ENCODE measurements at regions not wholly inside any gene's neighbourhood (a gene's known extent, or its start where the extent isn't known, plus 50 kb on each side); places are given as distances from the start of the nearest gene placed in this dataset.

DNA sequence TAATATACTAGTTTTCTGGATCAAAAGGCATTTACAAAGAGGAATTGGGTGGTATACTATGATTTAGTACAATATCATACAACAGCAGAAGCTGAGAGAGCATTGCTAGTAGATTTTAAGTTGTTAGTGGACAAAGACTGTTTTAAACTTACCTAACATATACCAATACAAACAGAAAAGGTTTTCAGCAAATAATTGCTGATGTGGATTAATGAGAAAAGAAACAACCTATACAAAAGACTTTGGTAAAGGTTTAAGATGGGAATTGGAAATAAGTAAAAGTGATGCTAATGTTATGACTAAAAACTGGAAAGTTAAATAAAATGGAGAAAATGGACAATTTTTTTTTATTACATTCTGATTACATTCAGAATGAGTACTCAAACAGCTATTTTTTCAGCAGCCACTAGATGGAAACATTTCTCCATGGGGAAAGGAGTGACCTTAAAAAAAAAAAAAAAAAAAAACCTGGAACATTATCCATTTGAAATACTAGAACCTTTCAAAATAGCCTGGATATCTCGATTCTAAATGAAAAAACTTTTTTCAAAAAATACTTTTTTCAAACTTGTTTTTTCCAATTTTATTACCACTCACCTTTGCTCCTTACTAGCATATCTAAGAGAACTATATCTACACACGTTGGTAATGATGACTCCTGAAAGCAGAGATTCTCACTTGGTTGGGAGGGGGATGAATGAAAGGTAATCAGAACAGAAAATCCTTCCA is 55.4 kb downstream of the EPRS1 start:
- TF ChIP-seq POU2F2 (IDR thresholded peaks at IDR 0.05; ENCODE audit: low read depth, low read length) (no peak), POLR2A (IDR thresholded peaks at IDR 0.05; ENCODE audit: low read depth, low read length) (no peak), POLR2AphosphoS5 (IDR thresholded peaks at IDR 0.05; ENCODE audit: low read depth, low read length) (no peak)
